Naive B cell (primary cell): ENCODE measurements at regions not wholly inside any gene's neighbourhood (a gene's known extent, or its start where the extent isn't known, plus 50 kb on each side); places are given as distances from the start of the nearest gene placed in this dataset.

ENCODE experiments used
- ATAC-seq, 2 donors: fragments of 150-1000 bp; cut with Tn5 transposase; 2 replicates each; pipeline ENCODE4 v1.10.0; 2021; ENCODE audit warnings: low read depth in 2 of 2, mild to moderate bottlenecking in 2 of 2, moderate library complexity in 2 of 2
- DNase-seq: peaks from one replicate; pipeline ENCODE4 v3.0.0; 2022
- H3K27ac Mint-ChIP-seq, 6 donors: one replicate each; pipeline ENCODE4 v1.8.0; 2020 to 2022; ENCODE audit warnings: mild to moderate bottlenecking in 6 of 6, mixed read lengths in 6 of 6, moderate library complexity in 5 of 6, inconsistent platforms in 2 of 6
- H3K27me3 Mint-ChIP-seq, 3 donors: one replicate each; pipeline ENCODE4 v1.8.0; 2021 to 2022; ENCODE audit warnings: mixed read lengths in 3 of 3, mild to moderate bottlenecking in 1 of 3
- H3K36me3 Mint-ChIP-seq, 2 donors: one replicate each; pipeline ENCODE4 v1.8.0; 2020 to 2022; ENCODE audit warnings: mixed read lengths in 2 of 2, inconsistent platforms in 1 of 2, mild to moderate bottlenecking in 1 of 2
- H3K4me1 Mint-ChIP-seq, 3 donors: one replicate each; pipeline ENCODE4 v1.8.0; 2020 to 2022; ENCODE audit warnings: mixed read lengths in 3 of 3, inconsistent platforms in 1 of 3, mild to moderate bottlenecking in 1 of 3, moderate library complexity in 1 of 3
- H3K4me3 Mint-ChIP-seq, 8 donors: one replicate each; pipeline ENCODE4 v1.8.0; 2020 to 2022; ENCODE audit warnings: mild to moderate bottlenecking in 8 of 8, mixed read lengths in 8 of 8, moderate library complexity in 8 of 8, inconsistent platforms in 2 of 8
- H3K9me3 Mint-ChIP-seq, 7 donors: one replicate each; pipeline ENCODE4 v1.8.0; 2020 to 2022; ENCODE audit warnings: mixed read lengths in 7 of 7, mild to moderate bottlenecking in 5 of 7, inconsistent platforms in 2 of 7, moderate library complexity in 1 of 7

GRCh38 chr11:130729193-130729592, 187.1 kb downstream of the SNX19 start:
- H3K36me3 Mint-ChIP-seq: peaks cover 0 to 4% of the 10 kb centered on the region in 2 donors
- H3K27ac Mint-ChIP-seq: no peak overlapping the region
- no peaks in the 10 kb centered on the region for H3K4me1 Mint-ChIP-seq
- H3K27me3 Mint-ChIP-seq: peaks cover 0 to 7% (median 0%) of the 10 kb centered on the region in 3 donors
- ATAC-seq: no peak
- peaks cover 6 to 44% (median 15%) of the 10 kb centered on the region in 7 donors for H3K9me3 Mint-ChIP-seq
- no peak for DNase-seq
- H3K4me3 Mint-ChIP-seq: no peak overlapping the region

DNA sequence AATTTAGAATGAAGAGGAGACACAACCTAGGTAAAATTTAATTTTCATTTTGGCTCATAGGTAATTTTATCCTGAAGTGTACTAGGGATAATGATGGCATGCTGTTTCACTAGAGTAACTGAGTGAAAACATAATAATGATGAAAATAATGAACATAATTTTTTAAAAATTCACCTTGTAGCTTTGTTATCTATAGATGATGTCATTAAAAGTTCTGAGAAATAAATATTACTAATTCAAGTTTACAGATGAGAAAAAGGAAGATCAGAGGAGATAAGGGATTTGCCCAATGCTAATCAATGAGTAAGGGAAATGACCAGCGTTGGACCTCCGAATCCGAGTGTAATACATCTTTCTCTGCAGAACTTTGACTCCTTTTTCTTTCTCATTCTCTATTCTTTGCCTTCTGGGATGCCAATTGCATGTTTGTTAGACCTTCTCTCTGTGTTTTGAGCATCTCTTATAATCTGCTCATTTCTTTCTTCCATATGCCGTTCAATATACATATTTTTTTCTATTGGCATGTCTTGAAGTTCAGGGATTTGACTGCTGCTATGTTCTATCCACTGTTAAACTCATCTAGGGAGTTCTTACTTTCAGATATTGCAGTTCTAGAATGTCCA, 186.5 kb downstream of the SNX19 start:
- peaks cover 10 to 50% (median 17%) of the 10 kb centered on the region in 7 donors for H3K9me3 Mint-ChIP-seq

DNA sequence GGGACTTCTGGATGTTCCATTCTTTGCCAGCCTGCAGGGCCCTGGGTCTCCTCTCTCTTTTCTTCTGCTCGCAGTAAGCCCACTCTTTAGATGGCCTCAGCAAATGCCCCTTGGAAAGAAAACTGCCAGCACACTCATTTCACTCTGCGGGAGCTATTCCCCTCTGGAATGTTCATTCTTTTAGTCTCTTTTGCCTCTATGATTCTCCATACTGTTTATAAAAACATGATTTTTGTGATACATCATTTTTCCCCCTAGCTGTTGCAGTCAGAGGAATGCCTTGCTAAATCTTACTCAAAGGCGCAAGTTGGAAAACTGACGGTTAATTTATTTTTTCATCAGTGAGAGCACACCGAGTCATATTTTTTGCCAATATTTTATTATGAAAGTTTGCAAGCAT, 184.9 kb downstream of the SNX19 start:
- Mint-ChIP-seq H3K27me3 (peaks cover 0 to 7% (median 0%) of the 10 kb centered on the region in 3 donors), H3K4me3 (no peak overlapping the region), H3K9me3 (peaks cover 10 to 54% (median 22%) of the 10 kb centered on the region in 7 donors), H3K4me1 (no peaks in the 10 kb centered on the region), H3K36me3 (peaks cover 4 to 9% of the 10 kb centered on the region in 2 donors), H3K27ac (no peak overlapping the region)
- ATAC-seq: no peak
- no peak for DNase-seq

More for the DNA sequence above, 186.5 kb downstream of the SNX19 start:
- Mint-ChIP-seq H3K4me1 (no peaks in the 10 kb centered on the region), H3K27me3 (peaks cover 0 to 7% (median 0%) of the 10 kb centered on the region in 3 donors), H3K27ac (no peak overlapping the region), H3K4me3 (no peak overlapping the region), H3K36me3 (peaks cover 4% of the 10 kb centered on the region in 2 donors)
- DNase-seq (no peak), ATAC-seq (no peak)

- Mint-ChIP-seq H3K36me3 (peaks cover 4 to 9% of the 10 kb centered on the region in 2 donors), H3K27ac (no peak overlapping the region), H3K4me1 (no peaks in the 10 kb centered on the region), H3K9me3 (peaks cover 10 to 58% (median 25%) of the 10 kb centered on the region in 7 donors), H3K27me3 (peaks cover 0 to 7% (median 0%) of the 10 kb centered on the region in 3 donors), H3K4me3 (no peak overlapping the region)
- ATAC-seq: no peak
- DNase-seq: no peak
Observed at GRCh38 chr11:130732476-130732875, 183.8 kb downstream of the SNX19 start.

- H3K27ac Mint-ChIP-seq: no peak overlapping the region
- no peak overlapping the region for H3K4me3 Mint-ChIP-seq
- peaks cover 0 to 19% of the 10 kb centered on the region in 2 donors for H3K36me3 Mint-ChIP-seq
- peaks cover 12 to 60% (median 30%) of the 10 kb centered on the region in 7 donors for H3K9me3 Mint-ChIP-seq
- no peak for DNase-seq
- H3K27me3 Mint-ChIP-seq: no peaks in the 10 kb centered on the region
- H3K4me1 Mint-ChIP-seq: no peaks in the 10 kb centered on the region
- ATAC-seq: no peak
Observed at GRCh38 chr11:130737041-130737830, 179.0 kb downstream of the SNX19 start.

DNA sequence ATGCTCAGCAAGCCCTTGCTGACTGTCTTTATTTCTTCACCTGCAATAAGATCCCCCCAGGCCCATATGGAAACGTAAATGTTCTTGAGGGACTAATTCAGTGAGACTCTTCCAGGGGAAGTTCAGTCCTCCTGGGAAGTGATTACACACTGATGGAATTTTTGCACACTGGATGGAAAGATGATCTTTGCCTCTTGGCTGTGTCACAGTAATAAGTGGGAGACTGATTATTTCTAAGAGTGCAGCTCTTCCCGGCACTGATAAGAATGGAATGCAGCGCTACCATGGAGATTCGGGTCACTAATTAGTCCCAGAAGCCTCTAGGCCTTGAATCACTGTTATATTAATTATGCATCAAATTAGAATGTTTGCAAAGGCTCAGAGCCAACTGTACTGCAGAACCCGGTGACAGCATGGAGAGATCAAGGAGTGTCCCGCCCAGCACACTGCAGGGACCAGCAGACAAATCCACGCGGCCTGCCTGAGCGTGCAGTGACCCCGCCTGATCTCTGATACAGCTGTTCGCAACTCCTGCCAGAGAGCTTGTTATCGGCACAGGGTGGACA, 178.3 kb downstream of the SNX19 start:
- Mint-ChIP-seq H3K4me3 (no peak overlapping the region), H3K4me1 (no peaks in the 10 kb centered on the region), H3K27ac (no peak overlapping the region), H3K9me3 (peaks cover 12 to 66% (median 26%) of the 10 kb centered on the region in 7 donors), H3K27me3 (no peaks in the 10 kb centered on the region), H3K36me3 (peaks cover 0 to 19% of the 10 kb centered on the region in 2 donors)
- DNase-seq (no peak), ATAC-seq (no peak)

DNA sequence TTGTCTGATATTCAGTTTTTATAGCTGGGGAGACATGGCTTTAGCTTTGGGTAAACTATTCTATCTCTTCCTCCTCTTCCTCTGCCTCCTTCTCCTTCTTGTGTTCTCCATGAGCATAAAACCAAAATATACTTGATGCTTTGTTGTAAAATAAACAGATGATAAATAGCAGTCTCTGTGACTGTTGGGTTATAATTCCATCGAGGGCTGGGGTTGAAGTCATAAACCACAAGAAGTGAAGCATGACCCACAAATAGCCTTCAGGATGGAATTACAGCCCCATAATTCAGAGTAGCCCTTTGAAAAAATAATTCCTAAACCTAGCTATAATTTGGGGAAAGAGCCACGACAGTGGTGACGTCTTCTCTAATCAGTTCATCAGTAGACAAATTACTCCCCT, 177.7 kb downstream of the SNX19 start:
- no peak for DNase-seq
- Mint-ChIP-seq H3K4me1 (no peaks in the 10 kb centered on the region), H3K4me3 (no peak overlapping the region), H3K27ac (no peak overlapping the region), H3K9me3 (peaks cover 12 to 66% (median 26%) of the 10 kb centered on the region in 7 donors), H3K27me3 (no peaks in the 10 kb centered on the region), H3K36me3 (peaks cover 0 to 19% of the 10 kb centered on the region in 2 donors)
- ATAC-seq: no peak

DNA sequence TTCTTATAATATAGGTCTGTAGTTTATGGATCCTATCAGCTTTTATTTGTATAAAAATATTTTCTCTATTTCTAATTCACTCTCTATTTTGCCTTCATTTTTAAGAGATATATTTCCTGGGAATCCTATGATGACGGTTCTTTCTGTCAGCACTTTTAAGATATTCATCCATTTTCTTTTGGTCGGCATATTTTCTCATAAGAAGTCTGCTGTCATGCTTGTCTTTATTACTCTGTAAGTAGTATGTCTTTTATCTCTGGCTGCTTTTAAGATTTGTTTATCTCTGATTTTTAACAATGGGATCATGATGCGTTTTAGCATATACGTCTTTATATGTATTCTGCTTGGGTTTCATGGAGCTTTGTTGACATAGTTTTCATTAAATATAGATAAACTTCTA, 175.5 kb downstream of the SNX19 start:
- no peak for ATAC-seq

DNA sequence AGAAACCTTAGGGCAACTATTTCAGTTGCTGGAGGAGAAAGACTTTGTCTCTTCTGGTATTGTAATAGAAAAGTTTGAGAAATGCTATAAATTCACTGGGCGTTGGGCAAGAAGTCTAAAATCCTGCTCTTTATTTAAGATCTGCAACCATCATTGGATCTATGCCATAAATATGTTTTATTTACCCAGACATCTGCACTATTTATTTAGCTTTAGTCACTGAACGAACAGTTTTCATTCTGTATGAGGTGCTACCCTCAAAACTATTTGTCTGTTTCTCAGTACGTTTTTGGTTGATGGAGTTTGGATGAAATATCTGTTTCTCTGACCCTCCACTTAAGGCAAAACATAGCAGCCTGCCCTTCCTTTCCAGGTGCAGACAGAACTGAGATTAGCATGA, 171.5 kb downstream of the SNX19 start:
- Mint-ChIP-seq H3K36me3 (peaks cover 0 to 10% of the 10 kb centered on the region in 2 donors), H3K27me3 (peaks cover 0 to 17% (median 6%) of the 10 kb centered on the region in 3 donors)

More for the DNA sequence above, 175.5 kb downstream of the SNX19 start:
- no peaks in the 10 kb centered on the region for H3K27me3 Mint-ChIP-seq
- no peak for DNase-seq
- no peak overlapping the region for H3K4me3 Mint-ChIP-seq
- H3K36me3 Mint-ChIP-seq: peaks cover 0 to 10% of the 10 kb centered on the region in 2 donors
- peaks cover 10 to 49% (median 19%) of the 10 kb centered on the region in 7 donors for H3K9me3 Mint-ChIP-seq
- H3K4me1 Mint-ChIP-seq: no peaks in the 10 kb centered on the region
- H3K27ac Mint-ChIP-seq: no peak overlapping the region

DNA sequence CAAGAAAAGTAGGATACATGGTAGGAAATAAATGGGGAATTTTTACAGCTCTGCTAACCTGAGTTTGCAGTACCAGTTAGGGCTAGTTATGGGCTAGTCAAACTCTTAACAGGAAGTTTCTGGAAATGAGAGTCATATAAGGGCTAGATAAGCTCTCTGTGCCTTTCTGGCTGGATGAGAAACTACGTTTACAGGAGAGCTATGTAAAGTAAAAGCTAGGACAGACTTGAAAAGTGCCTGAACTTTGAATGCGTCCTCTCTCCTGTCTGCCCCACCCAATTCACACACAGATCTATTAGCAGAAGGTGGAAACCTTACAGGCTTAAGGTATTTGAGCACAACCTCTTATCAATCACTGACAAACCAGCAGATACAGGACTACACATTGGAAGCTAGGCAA, 167.1 kb downstream of the SNX19 start:
- ATAC-seq: no peak
- Mint-ChIP-seq H3K27ac (no peak overlapping the region), H3K27me3 (peaks cover 4 to 17% (median 6%) of the 10 kb centered on the region in 3 donors), H3K36me3 (no peaks in the 10 kb centered on the region), H3K4me1 (no peaks in the 10 kb centered on the region), H3K4me3 (no peak overlapping the region), H3K9me3 (peaks cover 0 to 8% (median 0%) of the 10 kb centered on the region in 7 donors)
- no peak for DNase-seq

More for the DNA sequence above, 171.5 kb downstream of the SNX19 start:
- ATAC-seq: no peak
- DNase-seq: no peak
- no peak overlapping the region for H3K27ac Mint-ChIP-seq
- no peaks in the 10 kb centered on the region for H3K4me1 Mint-ChIP-seq
- H3K4me3 Mint-ChIP-seq: no peak overlapping the region
- H3K9me3 Mint-ChIP-seq: peaks cover 8 to 26% (median 16%) of the 10 kb centered on the region in 7 donors

DNA sequence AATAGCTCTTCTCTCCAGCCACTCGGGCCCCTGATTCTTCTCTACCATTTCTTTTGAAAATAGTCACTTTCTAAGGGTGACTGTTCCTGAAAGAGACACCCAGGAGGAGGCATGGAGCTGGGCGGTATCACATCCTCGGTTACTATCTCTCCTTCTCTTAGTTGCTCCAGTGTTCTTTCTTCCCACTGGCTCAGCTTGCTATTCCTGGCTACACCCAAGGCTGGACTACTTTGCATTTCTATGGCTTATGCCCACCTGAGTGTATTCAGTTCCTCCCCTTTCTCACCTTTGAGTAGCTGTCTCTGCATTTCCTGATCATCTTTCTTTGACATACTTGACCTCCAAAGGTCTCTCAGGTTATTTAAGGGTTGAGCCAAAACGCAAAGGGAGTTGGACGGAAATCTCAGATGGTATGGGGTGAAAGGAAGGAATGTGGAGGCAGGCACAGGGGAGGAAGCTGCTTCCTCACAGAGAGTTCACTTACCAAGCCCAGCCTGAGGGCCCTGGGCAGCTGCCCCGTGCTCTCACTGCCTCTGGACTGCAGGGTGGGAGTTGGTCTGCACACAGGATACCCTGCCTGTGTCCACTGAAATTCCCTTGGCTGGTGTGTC, 155.7 kb downstream of the SNX19 start:
- no peak for ATAC-seq
- H3K4me1 Mint-ChIP-seq: no peaks in the 10 kb centered on the region
- no peaks in the 10 kb centered on the region for H3K36me3 Mint-ChIP-seq
- no peak overlapping the region for H3K27ac Mint-ChIP-seq
- no peak for DNase-seq
- no peak overlapping the region for H3K4me3 Mint-ChIP-seq
- H3K9me3 Mint-ChIP-seq: no peaks in the 10 kb centered on the region
- H3K27me3 Mint-ChIP-seq: peaks cover 0 to 9% (median 0%) of the 10 kb centered on the region in 3 donors

DNA sequence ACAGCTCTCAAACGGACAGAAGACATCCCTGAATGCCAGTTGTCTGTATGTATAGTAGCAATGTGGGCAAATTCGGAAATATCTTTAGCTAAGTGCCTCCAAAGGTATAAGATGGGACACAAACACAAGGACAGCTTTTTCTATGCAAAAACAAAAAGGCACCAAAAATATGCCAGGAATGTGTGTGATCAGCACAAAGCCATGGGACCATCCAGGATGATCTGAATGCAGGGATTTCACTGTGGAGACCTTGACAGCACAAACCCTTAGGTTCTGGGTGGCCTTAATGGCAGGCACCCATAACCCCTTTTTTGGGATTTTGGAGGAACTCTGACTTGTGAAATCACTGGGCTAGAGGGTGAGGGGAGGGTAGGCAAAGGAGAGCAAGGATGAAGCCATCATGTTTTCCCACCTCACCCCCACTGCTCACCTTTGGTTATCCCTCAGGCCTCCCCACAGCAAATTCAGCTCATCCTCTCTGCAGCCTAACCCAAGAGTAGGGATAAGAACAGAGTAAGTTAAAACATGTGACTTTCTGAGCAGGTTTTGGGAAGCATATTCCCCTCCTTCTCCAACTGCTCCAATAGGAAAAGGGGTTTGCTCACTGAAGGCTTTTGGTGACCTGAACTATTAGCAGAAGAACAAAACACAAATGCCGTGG, 154.6 kb downstream of the SNX19 start:
- Mint-ChIP-seq H3K36me3 (no peaks in the 10 kb centered on the region), H3K9me3 (no peaks in the 10 kb centered on the region), H3K4me1 (peaks cover 0 to 4% (median 0%) of the 10 kb centered on the region in 3 donors), H3K4me3 (no peak overlapping the region), H3K27ac (no peak overlapping the region), H3K27me3 (peaks cover 0 to 9% (median 0%) of the 10 kb centered on the region in 3 donors)
- DNase-seq (no peak), ATAC-seq (no peak)

GRCh38 chr11:130762638-130763037, 153.6 kb downstream of the SNX19 start:
- Mint-ChIP-seq H3K9me3 (no peaks in the 10 kb centered on the region), H3K27ac (no peak overlapping the region), H3K4me1 (peaks cover 0 to 4% (median 0%) of the 10 kb centered on the region in 3 donors)

More at GRCh38 chr11:130762638-130763037, 153.6 kb downstream of the SNX19 start:
- H3K27me3 Mint-ChIP-seq: peaks cover 0 to 9% (median 0%) of the 10 kb centered on the region in 3 donors
- no peak overlapping the region for H3K4me3 Mint-ChIP-seq
- no peaks in the 10 kb centered on the region for H3K36me3 Mint-ChIP-seq
- ATAC-seq: no peak
- no peak for DNase-seq
